ENCODE measurements at regions not wholly inside any gene's neighbourhood (a gene's known extent, or its start where the extent isn't known, plus 50 kb on each side); places are given as distances from the start of the nearest gene placed in this dataset.

DNA sequence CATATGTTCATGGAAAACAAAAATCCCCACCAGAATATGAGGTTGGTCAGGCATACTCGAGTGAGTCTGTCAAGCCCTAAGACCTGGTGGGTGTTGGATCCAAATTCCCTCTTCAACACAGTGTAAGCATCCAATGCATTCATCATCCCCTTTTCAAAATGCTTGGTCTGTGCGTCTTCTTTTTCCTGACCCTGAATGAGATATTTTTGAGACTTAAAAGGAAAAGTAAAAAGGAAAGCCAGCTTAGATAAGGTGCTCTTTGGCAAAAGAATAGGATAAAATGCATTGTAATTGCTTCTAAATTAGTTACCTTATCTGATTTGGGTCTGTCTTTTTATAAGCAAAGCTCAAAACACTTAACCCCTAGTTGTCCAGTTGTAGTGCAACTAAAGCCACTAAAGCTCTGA, 331.5 kb downstream of the PTEN start:
- TF ChIP-seq, protein P1, sequence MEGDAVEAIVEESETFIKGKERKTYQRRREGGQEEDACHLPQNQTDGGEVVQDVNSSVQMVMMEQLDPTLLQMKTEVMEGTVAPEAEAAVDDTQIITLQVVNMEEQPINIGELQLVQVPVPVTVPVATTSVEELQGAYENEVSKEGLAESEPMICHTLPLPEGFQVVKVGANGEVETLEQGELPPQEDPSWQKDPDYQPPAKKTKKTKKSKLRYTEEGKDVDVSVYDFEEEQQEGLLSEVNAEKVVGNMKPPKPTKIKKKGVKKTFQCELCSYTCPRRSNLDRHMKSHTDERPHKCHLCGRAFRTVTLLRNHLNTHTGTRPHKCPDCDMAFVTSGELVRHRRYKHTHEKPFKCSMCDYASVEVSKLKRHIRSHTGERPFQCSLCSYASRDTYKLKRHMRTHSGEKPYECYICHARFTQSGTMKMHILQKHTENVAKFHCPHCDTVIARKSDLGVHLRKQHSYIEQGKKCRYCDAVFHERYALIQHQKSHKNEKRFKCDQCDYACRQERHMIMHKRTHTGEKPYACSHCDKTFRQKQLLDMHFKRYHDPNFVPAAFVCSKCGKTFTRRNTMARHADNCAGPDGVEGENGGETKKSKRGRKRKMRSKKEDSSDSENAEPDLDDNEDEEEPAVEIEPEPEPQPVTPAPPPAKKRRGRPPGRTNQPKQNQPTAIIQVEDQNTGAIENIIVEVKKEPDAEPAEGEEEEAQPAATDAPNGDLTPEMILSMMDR (conservative IDR thresholded peaks at IDR 0.05; ENCODE audit: low read depth, low read length), result no peak
- no peak for TF ChIP-seq EZH2 (IDR thresholded peaks at IDR 0.05; ENCODE audit: borderline replicate concordance, low read depth, low read length, poor library complexity, severe bottlenecking)

All from A673 (cell line).